HG03457 (cell line): ENCODE measurements at regions not wholly inside any gene's neighbourhood (a gene's known extent, or its start where the extent isn't known, plus 50 kb on each side); places are given as distances from the start of the nearest gene placed in this dataset.
"Not testable (repeated sequence)": the region's sequence is repeated elsewhere in the genome, so short reads cannot be mapped to it uniquely, and the experiment has no call there.

Source experiments
- ATAC-seq: cut with Tn5 transposase; IDR thresholded peaks from one replicate; pipeline ENCODE4 v1.9.1; 2021; ENCODE audit warnings: moderate number of reproducible peaks; ENCODE audit not compliant: unreplicated experiment

DNA sequence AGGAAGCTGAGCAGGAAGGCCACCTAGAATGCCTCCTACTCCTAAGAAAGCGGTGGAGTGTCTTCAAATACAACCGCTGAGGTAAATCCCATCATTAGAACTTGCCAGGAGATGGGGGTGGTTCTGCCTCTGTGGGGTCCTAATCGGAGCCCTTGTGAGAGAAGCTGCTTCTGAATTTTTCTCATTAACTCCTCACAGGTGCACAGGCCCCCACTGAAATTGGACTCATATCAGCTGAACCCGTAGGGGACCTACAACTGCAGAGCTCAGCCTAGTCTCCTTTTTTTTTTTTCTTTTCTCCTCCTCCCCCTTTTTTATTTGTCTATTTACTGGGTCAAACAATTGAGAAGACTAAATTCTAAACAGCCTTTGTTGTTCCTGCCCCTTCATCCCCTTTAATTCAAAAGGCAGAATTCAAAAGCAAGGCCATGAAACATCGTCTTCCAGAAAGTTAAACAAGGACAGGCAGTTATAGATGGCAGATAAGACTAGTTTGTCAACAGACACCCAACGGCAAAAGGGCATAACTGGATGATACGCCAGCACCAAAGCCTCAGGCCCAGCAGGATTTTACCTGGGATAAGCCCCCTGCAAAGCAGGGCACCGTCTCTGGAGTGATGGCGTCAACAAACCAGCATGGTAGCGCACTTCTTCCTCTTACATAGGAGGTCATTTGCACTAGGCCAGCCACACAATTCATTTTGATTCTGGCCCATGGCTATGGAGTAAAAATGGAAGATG, 213.7 kb upstream of the HES1 start:
- ATAC-seq, result no peak

DNA sequence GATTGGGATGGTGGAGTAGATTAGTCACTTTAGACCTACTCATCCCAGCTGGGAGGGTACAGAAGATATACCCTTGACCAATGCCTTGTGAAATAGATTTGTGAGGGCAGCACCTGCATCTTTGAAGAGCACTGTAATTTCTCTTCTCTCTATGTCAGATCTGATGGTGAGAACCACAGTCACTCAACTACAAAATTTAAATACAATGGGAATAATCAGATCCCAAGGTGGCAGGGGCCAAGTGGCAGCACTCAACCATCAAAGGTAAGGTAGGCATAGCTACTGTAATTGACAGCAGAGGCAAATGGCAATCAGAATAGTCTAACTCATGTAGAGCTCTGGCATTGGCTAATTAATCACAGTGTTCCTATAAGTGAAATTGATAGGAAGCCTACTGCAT, 212.0 kb upstream of the HES1 start:
- ATAC-seq, result not testable (repeated sequence)

DNA sequence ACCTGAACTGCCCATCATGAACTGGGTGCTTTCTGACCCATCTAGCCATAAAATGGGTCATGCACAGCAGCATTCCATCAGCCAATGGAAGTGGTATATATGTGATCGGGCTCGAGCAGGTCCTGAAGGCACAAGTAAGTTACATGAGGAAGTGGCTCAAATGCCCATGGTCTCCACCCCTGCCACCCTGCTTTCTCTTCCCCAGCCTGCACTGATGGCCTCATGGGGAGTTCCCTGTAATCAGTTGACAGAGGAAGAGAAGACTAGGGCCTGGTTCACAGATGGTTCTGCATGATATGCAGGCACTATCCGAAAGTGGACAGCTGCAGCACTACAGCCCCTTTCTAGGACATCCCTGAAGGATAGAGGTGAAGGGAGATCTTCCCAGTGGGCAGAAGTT, 209.9 kb upstream of the HES1 start:
- ATAC-seq, result not testable (repeated sequence)

DNA sequence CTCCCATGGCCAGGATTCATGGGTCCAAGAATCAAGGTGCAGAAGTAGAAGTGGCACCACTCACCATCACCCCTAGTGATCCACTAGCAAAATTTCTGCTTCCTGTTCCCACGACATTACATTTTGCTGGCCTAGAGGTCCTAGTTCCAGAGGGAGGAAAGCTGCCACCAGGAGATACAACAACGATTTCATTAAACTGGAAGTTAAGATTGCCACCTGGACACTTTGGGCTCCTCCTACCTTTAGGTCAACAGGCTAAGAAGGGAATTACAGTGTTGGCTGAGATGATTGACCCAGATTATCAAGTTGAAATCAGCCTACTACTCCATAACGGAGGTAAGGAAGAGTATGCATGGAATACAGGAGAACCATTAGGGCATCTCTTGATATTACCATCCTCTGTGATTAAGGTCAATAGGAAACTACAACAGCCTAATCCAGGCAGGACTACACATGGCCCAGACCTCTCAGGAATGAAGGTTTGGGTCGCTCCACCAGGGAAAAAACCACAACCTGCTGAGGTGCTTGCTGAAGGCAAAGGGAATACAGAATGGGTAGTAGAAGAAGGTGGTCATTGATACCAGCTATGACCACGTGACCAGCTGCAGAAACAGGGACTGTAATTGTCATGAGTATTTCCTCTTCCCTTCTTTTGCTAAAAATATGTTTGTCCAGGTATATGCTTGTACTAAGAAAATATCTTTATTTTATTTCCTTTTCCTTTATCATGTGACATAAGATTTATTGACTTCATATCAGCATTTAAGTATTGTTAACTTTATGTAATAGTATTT, 208.3 kb upstream of the HES1 start:
- not testable (repeated sequence) for ATAC-seq

DNA sequence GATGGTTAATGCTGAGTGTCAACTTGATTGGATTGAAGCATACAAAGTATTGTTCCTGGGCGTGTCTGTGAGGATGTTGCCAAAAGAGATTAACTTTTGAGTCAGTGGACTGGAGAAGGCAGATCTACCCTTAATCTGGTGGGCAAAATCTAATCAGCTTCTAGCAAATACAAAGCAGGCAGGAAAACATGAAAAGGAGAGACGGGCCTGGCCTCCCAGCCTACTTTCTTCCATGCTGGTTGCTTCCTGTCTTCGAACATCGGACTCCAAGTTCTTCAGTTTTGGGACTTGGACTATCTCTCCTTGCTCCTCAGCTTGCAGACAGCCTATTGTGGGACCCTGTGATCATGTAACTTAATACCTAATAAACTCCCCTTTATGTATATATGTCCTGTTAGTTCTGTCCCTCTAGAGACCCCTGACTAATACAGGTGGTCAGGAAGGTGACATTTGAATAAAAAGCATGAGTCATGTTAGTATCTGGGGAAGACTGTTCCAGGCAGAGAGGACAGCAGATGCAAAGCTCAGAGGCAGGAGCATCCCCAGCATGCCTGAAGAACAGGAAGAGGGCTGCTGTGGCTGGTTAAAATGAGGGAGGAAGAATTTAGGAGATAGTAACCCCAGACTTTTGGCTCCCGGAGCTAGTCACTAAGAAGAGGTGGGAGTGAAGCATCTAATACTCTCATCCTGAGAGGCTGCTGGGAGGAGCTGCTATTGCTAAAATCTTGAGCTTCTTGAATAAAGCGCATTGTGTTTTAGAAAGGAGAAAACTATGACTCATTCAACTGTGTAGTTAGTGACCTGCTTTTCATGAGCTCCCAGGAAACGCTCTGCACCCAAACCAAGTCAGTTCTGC, 207.4 kb upstream of the HES1 start:
- ATAC-seq, result no peak

DNA sequence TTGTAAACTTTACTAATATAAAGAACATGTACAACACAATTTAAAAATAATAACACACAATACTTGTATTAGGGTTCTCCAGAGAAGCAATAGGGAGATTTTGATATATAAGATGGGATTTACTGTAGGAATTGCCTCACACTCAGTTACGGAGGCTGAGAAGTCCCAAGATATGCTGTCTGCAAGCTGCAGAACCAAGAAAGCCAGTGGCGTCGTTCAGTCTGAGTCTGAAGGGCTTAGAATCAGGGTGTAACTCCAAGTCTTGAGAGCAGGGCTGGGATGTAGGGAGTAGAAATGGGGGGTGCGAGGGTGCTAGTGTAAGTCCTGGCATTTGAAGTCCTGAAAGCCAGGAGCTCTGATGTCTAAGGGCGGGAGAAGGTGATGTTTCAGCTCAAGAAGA, 206.6 kb upstream of the HES1 start:
- no peak for ATAC-seq

DNA sequence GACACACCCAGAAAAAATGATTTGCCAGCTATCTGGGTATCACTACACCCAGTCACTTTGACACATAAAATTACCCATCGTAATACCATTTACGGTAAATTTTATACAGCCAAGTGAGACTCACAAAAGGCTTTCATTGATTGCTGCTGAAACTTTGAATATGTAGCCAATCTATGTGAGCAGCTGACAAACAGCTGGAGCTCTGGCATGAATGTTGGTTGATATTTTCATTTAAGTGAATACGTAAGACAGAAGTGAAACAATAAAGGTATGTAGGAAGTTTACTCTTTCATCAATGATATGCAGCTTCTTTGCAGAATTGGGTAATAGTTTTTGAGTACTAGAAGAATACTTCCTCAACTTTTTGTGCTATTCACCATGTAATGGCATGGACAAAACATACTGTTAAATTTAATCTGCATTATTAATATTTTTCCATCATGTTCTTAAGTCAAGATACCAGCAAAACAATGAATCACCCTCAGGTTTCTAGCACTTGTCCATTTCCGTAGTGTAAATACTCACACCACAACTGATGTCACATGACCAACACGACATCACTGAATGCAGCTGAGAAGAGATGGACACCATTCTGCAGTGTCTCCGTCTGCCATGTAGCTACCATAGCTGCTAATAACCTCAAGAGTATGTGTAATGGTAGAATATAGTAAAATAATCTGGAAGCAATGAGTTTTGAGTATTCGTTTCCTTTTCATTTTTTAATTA, 205.9 kb upstream of the HES1 start:
- ATAC-seq, result no peak

DNA sequence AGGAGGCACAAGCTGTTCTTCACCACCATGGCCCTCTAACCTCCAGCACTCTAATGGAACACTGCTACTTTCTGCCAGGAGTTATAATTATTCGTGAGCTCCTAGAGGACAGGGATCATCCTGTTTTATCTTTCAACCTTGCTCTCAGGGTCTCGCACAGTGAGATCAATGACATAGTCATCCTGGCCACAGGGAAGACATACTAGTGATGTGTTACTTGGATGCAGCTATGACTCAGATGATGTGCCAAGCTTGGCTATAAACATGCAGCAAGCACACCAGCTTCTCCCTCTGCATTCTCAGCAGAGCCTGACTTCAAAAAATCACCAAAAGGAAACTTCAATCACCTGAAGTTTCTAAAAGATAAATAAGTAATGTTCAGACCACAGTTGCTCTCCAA, 203.8 kb upstream of the HES1 start:
- no peak for ATAC-seq

DNA sequence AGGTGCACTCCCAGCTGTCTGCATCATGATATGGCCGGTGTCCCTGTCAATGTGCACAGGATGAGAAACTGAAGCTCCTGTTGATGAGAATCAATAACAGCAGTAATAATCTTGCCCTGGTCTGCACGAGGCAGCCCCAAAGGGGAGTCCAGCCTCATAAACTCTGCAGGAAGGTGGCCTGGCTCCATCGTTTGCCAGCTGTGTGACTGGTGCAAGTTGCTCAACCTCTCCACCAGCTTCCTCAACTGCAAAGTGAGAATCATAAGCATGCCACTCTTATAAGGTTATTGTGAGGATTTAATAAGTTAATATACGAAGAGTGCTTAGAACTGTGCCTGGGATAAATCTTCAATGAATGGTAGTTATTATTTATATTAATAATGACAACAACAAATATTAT, 203.4 kb upstream of the HES1 start:
- no peak for ATAC-seq

DNA sequence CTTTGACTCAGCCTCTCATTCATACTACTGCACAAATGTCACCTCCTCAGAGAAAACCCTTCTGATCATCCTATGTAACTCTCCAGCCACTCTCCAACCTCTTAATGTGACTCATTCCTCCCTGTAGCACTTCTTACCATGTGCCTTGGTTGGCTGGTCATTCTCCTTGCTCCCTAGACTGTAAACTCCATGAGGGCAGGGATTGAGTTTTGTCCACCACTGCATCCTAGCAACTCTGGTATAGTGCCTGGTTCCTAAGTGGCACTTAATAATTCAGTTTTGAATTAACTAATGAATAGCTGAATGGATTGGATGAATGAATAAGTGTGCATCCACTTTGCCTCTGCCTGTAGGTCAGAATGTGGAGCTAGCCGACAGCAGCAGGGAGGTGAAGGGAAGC, 202.5 kb upstream of the HES1 start:
- no peak for ATAC-seq

DNA sequence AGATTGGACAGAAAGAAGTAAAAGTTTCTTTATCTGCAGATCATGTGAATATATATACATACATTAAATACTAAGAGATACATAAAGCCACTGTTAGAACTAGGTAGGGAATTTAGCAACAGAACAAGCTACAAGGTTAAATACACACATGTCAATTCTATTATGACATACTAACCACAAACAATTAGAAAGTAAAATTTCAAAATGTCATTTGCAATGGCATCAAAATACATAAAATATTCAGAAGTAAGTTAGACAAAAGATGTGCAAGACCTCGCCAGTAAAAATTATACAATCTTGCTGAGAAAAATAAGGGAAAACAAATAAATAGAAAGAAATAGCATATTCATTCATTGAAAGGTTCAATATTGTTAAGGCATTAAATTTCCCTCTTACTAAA, 200.0 kb upstream of the HES1 start:
- ATAC-seq, result no peak

DNA sequence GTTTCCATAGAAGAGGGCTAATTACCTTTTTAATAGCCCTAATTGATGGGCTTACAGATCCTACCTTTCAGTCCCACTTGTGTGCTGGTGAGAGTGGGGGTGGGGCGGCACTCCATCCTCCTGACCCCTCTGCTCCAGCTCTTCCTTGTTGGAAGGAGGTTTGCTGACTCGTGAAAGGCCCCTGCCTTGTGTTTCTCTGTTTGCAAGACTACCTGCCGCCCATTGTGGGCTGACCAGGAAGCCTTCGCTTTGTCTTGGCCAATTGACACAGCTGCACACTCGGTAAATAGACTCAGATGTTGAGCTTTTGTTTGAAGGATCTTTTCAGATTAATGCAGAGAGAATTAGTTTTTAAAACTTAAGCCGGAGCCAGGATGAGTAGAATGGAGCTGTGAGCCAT, 197.3 kb upstream of the HES1 start:
- no peak for ATAC-seq

DNA sequence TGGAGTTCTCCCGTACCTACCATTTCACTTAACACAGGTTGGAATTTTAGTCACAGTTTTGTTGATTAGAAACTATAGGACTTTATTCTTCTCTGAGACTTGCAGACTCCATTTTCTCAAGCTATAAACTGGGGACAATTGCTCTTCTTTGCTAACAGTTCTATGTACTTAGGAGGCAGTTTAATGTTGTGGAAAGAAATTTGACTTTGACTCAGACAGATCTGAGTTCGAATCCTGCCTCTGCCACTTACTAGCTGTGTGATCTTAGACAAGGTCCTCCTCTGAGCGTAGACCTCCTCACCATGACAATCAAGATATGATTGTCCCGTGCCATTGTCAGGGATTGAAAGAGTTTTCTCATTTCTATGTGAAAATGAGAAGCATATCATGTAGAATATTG, 196.4 kb upstream of the HES1 start:
- ATAC-seq, result no peak

DNA sequence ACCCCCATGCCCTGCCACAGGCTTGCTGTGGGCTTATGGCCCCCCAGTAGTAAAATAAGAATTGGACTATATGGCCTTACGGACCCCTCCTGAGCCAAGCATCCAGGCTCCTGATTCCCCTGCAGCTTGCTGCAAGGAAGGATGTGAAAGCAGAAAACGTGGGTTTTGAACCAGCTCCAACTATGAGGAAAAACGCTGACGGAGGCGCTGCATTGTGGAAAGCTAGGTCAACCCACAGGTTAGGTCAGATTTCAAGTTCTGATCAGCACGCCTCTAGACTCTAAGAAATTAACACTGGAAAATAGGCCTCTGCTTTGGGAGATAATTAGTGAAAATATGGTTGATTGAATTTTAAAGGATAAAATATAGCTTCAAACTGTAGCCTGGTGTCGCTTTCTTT, 195.4 kb upstream of the HES1 start:
- no peak for ATAC-seq

DNA sequence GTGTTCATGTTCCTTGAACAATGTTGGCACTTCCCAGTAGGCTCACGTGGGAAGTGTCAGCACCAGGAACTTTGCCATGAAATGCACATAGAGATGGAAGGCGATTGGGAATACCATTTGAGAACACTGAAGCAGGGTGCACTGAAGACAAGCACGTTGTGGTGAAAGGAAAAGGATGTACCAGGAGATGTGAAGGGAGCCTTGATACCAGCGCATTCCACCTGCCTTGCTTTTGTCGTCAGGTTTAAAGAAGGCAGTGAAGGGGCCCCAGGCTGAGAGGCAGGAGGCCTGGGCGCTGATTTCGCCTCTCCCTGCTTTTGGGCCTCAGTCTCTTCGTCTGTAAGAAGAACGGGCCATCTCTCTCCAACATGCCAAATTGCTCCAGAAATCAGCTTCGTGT, 194.5 kb upstream of the HES1 start:
- ATAC-seq, result no peak

DNA sequence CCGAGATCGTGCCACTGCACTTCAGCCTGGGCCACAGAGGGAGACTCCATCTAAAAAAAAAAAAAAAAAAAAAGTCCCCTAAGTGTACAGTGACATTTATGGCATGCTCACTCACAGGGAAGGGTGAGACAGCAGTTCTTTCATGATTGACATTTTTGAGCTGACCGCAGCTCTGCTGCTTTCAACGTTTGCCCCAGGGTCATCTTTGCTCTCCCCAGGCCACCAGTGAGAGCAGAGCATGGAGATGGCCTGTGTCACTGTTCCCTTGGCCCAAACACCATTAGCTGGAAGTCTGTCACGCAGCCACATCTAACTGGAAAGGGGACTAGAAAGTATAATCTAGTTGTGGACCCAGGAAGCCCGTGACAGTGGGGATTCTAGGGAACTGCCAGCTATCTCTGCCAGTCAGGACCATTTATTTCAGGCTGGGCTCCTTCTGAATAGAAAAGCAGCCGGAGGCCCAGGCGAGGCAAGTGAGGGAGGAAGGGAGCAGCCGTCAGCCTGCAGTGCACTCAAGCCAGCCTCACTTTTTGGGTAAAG, 193.4 kb upstream of the HES1 start:
- ATAC-seq, result no peak

DNA sequence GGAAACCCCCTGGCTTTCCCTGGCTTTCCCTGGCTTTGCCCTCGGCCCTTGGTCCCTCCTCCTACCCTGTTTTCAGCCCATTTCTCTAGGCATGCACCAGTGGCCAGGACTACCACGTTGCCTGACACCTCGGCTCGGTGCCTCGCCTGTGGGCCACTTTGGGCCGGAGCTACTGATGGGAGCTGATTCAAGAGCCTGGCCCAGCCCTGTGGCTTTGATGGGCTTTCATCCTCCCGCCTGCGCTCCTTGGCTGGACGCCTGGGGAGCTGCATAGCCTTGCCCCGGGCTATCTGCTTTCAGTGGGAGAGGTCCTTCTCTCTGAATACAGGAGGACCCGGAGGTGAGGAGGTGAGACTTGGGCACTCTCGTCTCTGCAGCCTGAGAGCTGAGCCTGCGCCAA, 192.7 kb upstream of the HES1 start:
- ATAC-seq, result no peak

DNA sequence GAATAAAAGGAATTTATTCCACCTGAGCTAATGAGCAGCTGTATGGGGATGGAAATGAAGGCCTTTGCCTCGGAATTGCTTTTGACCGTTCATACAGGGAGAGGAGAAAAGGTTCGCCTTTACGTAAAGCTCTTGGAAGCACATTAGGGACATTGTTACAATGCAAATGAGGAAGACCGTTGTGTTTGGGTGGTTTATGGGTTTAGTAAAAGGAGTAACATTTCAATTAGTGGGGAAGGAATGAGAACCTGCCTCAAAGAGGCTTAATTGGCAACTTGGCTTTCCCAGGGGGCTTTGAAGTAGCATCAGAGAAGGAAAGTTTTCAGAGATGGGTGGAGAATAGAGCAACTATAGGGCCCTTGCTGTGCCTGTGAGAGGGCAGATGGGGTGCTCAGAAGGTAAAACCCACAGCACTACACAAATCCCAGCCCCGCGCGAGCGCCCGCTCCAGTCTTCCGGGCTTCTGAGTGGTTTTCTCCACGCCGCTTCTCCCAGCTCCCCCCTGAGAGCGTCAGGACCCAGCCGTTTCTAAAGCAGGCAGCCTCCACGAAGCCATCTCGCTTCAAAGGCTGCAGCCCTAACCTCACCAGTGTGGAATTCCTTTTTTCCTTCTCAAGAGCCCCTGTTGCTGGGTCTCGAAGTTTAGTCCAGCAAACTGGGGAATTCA, 192.0 kb upstream of the HES1 start:
- ATAC-seq, result no peak

DNA sequence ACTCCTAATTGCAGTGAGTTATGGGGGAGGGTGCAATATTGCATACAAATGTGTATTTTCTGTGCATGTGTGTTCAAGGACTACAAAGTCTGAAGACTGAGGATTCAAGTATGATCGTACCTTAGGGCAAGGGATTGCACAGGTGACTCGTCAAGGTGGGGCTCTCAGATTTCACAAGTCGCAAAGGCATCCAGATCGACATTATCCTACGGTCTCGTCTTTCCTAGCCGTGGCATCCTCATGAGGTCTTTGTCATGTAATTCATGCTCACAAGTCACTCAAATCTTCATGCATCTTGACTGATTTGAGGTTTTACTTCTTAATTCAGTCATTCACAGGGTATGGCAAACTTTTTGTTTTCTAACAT, 191.4 kb upstream of the HES1 start:
- no peak for ATAC-seq

DNA sequence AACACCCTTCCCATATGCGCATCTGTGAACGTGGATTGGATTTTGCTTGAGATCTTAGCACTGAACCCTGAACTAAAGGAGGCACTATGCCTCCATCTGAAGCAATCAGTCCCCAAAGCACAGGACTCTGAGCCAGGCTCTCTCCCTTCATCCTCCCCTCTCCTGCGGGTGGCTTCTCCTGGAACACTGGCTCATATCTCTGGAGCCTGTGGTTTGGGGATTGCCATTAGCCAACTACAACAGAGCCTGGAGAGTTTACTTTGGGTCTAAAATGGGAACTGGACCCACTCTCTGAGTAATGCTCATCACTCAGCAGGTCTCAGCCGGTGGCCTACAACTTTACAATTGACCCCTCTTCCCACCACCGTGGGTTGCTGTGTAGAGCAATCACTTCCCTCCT, 190.8 kb upstream of the HES1 start:
- no peak for ATAC-seq
